K562 (cell line): ENCODE measurements at regions not wholly inside any gene's neighbourhood (a gene's known extent, or its start where the extent isn't known, plus 50 kb on each side); places are given as distances from the start of the nearest gene placed in this dataset.

ENCODE experiments used
- ATAC-seq: fragments of 200-7000 bp; cut with Tn5 transposase; 3 replicates; pipeline ENCODE4 v1.9.1; 2020; ENCODE audit warnings: moderate library complexity
- BruUV-seq: library from RNA; stranded (reverse); fragments of 400-500 nt; replicated peaks from 2 replicates; lab custom pipeline; 2021; lab: Mats Ljungman, UMichigan
- CTCF ChIA-PET: fragments of 300-600 bp; formaldehyde crosslinking; extraction: SDS; loops from one replicate; lab custom pipeline; 2021; ENCODE audit warnings: low intra/inter-chr PET ratio; lab: Yijun Ruan, JAX
- POLR2A ChIA-PET: fragments of 300-600, 350-650 bp; sonication (Branson Sonifier 250); formaldehyde crosslinking; extraction: SDS; loops from one replicate; lab custom pipeline; 2021; ENCODE audit warnings: antibody characterized with exemption, inconsistent platforms; lab: Yijun Ruan, JAX
- DNase-seq, 4 experiments: peaks; one replicate each; pipeline versions ENCODE4 v3.0.0 to v3.0.0-alpha.2; 2011 to 2018; ENCODE audit warnings: low spot score in 3 of 4, mixed read lengths in 3 of 4; ENCODE audit errors: extremely low read depth in 1 of 4
- FAIRE-seq: peaks from 2 replicates; lab custom pipeline; 2011; peaks lifted over from hg19 to GRCh38; lab: Jason Lieb, UNC
- H2AFZ ChIP-seq: 2 replicates; pipeline ENCODE4 v1.6.0; 2011; ENCODE audit warnings: low read depth, low read length, control low read depth, inconsistent platforms
- H3K27ac ChIP-seq: fragments of 200-600 bp; 3 replicates; pipeline ENCODE4 v1.8.0; 2011; ENCODE audit warnings: low read depth, mild to moderate bottlenecking, control low read depth, inconsistent platforms, low read length, moderate library complexity, mixed read lengths; ENCODE audit errors: extremely low read depth
- H3K27me3 ChIP-seq, 2 experiments: fragments of 300-600 bp in 1 of 2; 2 replicates in 1 of 2; 3 replicates in 1 of 2; pipeline versions ENCODE4 v1.6.0 to v1.8.0; 2011; ENCODE audit warnings: inconsistent platforms in 2 of 2, low read length in 2 of 2, mild to moderate bottlenecking in 1 of 2, mixed read lengths in 1 of 2, moderate library complexity in 1 of 2; ENCODE audit not compliant: control insufficient read depth in 2 of 2, insufficient read depth in 2 of 2
- H3K36me3 ChIP-seq: fragments of 300-600 bp; 3 replicates; pipeline ENCODE4 v1.8.0; 2011; ENCODE audit warnings: mild to moderate bottlenecking, low read length, inconsistent platforms; ENCODE audit not compliant: control insufficient read depth, insufficient read depth
- H3K4me1 ChIP-seq, 2 experiments: fragments of 200-600 bp in 1 of 2; replicated peaks in 1 of 2; 2 replicates in 1 of 2; 3 replicates in 1 of 2; pipeline versions ENCODE4 v1.5.1 to v1.8.0; 2011; ENCODE audit warnings: inconsistent platforms in 2 of 2, low read length in 2 of 2, mild to moderate bottlenecking in 1 of 2, mixed read lengths in 1 of 2, moderate library complexity in 1 of 2; ENCODE audit not compliant: control insufficient read depth in 2 of 2, insufficient read depth in 2 of 2
- H3K4me2 ChIP-seq: 2 replicates; pipeline ENCODE4 v1.6.1; 2011; ENCODE audit warnings: low read length, control low read depth, inconsistent platforms, mixed read lengths; ENCODE audit not compliant: insufficient read depth
- H3K4me3 ChIP-seq: fragments of 200-600 bp; sonication (generic), shearing (Covaris generic); 2 replicates; pipeline ENCODE4 v1.5.1; 2016; ENCODE audit warnings: control low read depth, inconsistent platforms
- H3K79me2 ChIP-seq: fragments of 200-600 bp; 3 replicates; pipeline ENCODE4 v1.8.0; 2011; ENCODE audit warnings: low read length, inconsistent platforms; ENCODE audit not compliant: control insufficient read depth, insufficient read depth
- H3K9ac ChIP-seq, 2 experiments: 2 replicates each; pipeline versions ENCODE4 v1.6.0 to v1.6.1; 2011; ENCODE audit warnings: low read depth in 2 of 2, low read length in 2 of 2, control low read depth in 1 of 2, inconsistent platforms in 1 of 2, mild to moderate bottlenecking in 1 of 2, mixed read lengths in 1 of 2; ENCODE audit not compliant: insufficient read depth in 1 of 2
- H3K9me1 ChIP-seq: one replicate; pipeline ENCODE4 v1.6.0; 2011; ENCODE audit warnings: inconsistent platforms, mild to moderate bottlenecking, low read length, moderate library complexity; ENCODE audit not compliant: control insufficient read depth, insufficient read depth
- H3K9me3 ChIP-seq: replicated peaks from 2 replicates; pipeline ENCODE4 v1.5.1; 2011; ENCODE audit warnings: low read depth, low read length, inconsistent platforms; ENCODE audit not compliant: control insufficient read depth, insufficient read depth
- H4K20me1 ChIP-seq: replicated peaks from 2 replicates; pipeline ENCODE4 v1.6.1; 2011; ENCODE audit warnings: low read length, inconsistent platforms, mixed read lengths; ENCODE audit not compliant: control insufficient read depth, insufficient read depth
- BMI1 ChIP-seq: fragments of 150-350 bp; IDR thresholded peaks from 2 replicates; pipeline ENCODE4 v1.6.1; 2014; ENCODE audit warnings: low read length
- CBX5 ChIP-seq: IDR thresholded peaks from 2 replicates; pipeline ENCODE4 v1.6.1; 2014; ENCODE audit warnings: low read depth, borderline replicate concordance
- CREB1 ChIP-seq, 2 experiments: sonication (generic) in 1 of 2; formaldehyde crosslinking in 1 of 2; IDR thresholded peaks; 2 replicates each; pipeline versions ENCODE4 v1.6.1 to v1.8.0; 2012 to 2022; ENCODE audit warnings: inconsistent platforms in 1 of 2, mild to moderate bottlenecking in 1 of 2, missing genetic modification reagents in 1 of 2, moderate library complexity in 1 of 2
- DPF2 ChIP-seq: fragments of 450-650 bp; IDR thresholded peaks from 2 replicates; pipeline ENCODE4 v1.6.1; 2016
- HNRNPK ChIP-seq: fragments of 200-400 bp; formaldehyde crosslinking; IDR thresholded peaks from one replicate; pipeline ENCODE4 v1.6.1; 2018; ENCODE audit warnings: mild to moderate bottlenecking, low read depth, low read length; ENCODE audit not compliant: poor library complexity, severe bottlenecking
- JUND ChIP-seq, 2 experiments: IDR thresholded peaks; 2 replicates in 1 of 2; 3 replicates in 1 of 2; pipeline ENCODE4 v1.6.1; 2011; ENCODE audit warnings: borderline replicate concordance in 2 of 2, low read depth in 2 of 2, low read length in 2 of 2, improper control_type of control experiment in 1 of 2, missing biosample characterization in 1 of 2, missing genetic modification characterization in 1 of 2, missing genetic modification reagents in 1 of 2
- KAT2B ChIP-seq: IDR thresholded peaks from one replicate; pipeline ENCODE4 v1.6.1; 2012; ENCODE audit warnings: low read depth, mild to moderate bottlenecking, control low read depth, inconsistent platforms, low read length, moderate library complexity
- LARP7 ChIP-seq: fragments of 450-650 bp; IDR thresholded peaks from 2 replicates; pipeline ENCODE4 v1.6.1; 2016
- POLR2G ChIP-seq: fragments of 200-400 bp; formaldehyde crosslinking; IDR thresholded peaks from 2 replicates; pipeline ENCODE4 v1.6.1; 2017; ENCODE audit warnings: low read depth, mild to moderate bottlenecking, antibody characterized with exemption, low read length, moderate library complexity
- POLR3A ChIP-seq: IDR thresholded peaks from 2 replicates; pipeline ENCODE4 v1.6.1; 2011; ENCODE audit warnings: borderline replicate concordance, mild to moderate bottlenecking, moderate library complexity; ENCODE audit not compliant: insufficient read length, insufficient read depth; ENCODE audit errors: extremely low read depth
- SMAD4 ChIP-seq: fragments of 250-450 bp; sonication (Bioruptor Pico); conservative IDR thresholded peaks from 2 replicates; pipeline ENCODE4 v1.8.0; 2021; ENCODE audit warnings: inconsistent platforms, mild to moderate bottlenecking, moderate library complexity
- TGIF2 ChIP-seq: sonication (generic); formaldehyde crosslinking; IDR thresholded peaks from 2 replicates; pipeline ENCODE4 v1.8.1; 2022; ENCODE audit warnings: mild to moderate bottlenecking, missing genetic modification reagents, moderate library complexity
- U2AF2 ChIP-seq: fragments of 200-400 bp; formaldehyde crosslinking; optimal IDR thresholded peaks from 2 replicates; pipeline ENCODE3; 2017; ENCODE audit warnings: low read depth, mild to moderate bottlenecking, low read length
- ZHX1 ChIP-seq: fragments of 150-350 bp; conservative IDR thresholded peaks from 2 replicates; pipeline ENCODE4 v1.6.1; 2014; ENCODE audit warnings: low read length
- WGBS: fragments of 100-300 bp; shearing (Covaris generic); methylation state at CpG from one replicate; pipeline ENCODE4 v1.1.6; 2016; ENCODE audit warnings: low coverage, mixed read lengths; ENCODE audit not compliant: insufficient coverage; ENCODE audit errors: missing lambda C conversion rate; 5-methylcytosine and 5-hydroxymethylcytosine counted together
- in situ Hi-C: fragments of 300-500 bp; cut with MboI; formaldehyde crosslinking; loops from 4 replicates; pipeline ENCODE4 v1.15.0; 2018; ENCODE audit warnings: inconsistent platforms, mixed read lengths
- intact Hi-C: fragments of 100-400 bp; cut with micrococcal nuclease; formaldehyde crosslinking; loops from 2 replicates; pipeline ENCODE4 v1.14.2; 2022

GRCh38 chr13:28590461-28590860, 68.5 kb upstream of the POMP start:
- Histone ChIP-seq H3K9me3 (no peaks in the 10 kb centered on the region), H3K27ac (no peak overlapping the region), H3K4me2 (peak overlapping the region; percentile 18; the same call in 1 of the 2 replicates), H2AFZ (peak overlapping the region; percentile 38; the same call in 1 of the 2 replicates), H3K4me3 (no peak overlapping the region), H3K79me2 (no peaks in the 10 kb centered on the region), H3K9me1 (no peaks in the 10 kb centered on the region), H3K4me1 (peaks cover 0 to 2% of the 10 kb centered on the region in 2 experiments; a peak in 1 of 5 replicates), H3K27me3 (no peaks in the 10 kb centered on the region), H3K9ac (no peak overlapping the region), H4K20me1 (no peaks in the 10 kb centered on the region), H3K36me3 (no peaks in the 10 kb centered on the region)
- WGBS = 25% methylated on average over 11 of the region's 12 CpGs
- DNase-seq (no peak), FAIRE-seq (no peak), ATAC-seq (no peak)
- no TSS peak for BruUV-seq
- ChIA-PET CTCF (no interaction called here), POLR2A (interaction anchor here (0.6 kb wide), 1 partner anchor 711 kb away, joined by 3 read pairs; no protein-coding TSS in a partner anchor)
- TF ChIP-seq HNRNPK = no peak
- no peak for TF ChIP-seq KAT2B
- intact Hi-C loops = no loop called here
- in situ Hi-C loops = no loop called here

DNA sequence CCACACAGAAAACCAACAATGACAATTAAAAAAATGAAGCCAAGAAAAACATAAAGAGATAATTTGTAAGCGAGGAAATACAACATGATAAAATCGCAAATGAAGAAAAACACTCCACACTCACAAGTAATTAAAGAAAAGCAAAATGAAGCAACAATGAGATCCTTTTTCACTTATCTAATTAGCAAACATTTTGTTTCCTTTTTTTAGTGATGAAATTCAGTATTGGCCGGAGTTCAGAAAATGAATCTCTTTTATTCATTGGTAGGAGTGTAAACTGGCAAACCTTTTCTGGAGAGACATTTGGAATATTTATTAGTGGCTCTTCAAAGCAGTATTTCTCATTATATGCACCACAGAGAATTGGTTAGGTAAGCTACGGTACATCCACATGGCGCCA, 70.6 kb upstream of the POMP start:
- ATAC-seq (no peak), DNase-seq (no peak), FAIRE-seq (no peak)
- 37% methylated on average over 4 of the region's 5 CpGs for WGBS
- CTCF ChIA-PET = no interaction called here
- no peak overlapping the region for H3K4me2 ChIP-seq
- no peaks in the 10 kb centered on the region for H3K9me3 ChIP-seq
- H3K4me3 ChIP-seq = no peak overlapping the region
- no TSS peak for BruUV-seq
- H2AFZ ChIP-seq = no peak overlapping the region
- no peaks in the 10 kb centered on the region for H3K9me1 ChIP-seq
- H4K20me1 ChIP-seq = no peaks in the 10 kb centered on the region
- H3K36me3 ChIP-seq = no peaks in the 10 kb centered on the region
- H3K27ac ChIP-seq = no peak overlapping the region
- no peaks in the 10 kb centered on the region for H3K27me3 ChIP-seq
- peaks cover 5 to 10% of the 10 kb centered on the region in 2 experiments; a peak in 3 of 5 replicates for H3K4me1 ChIP-seq
- no peak overlapping the region for H3K9ac ChIP-seq
- intact Hi-C loops (no loop called here), in situ Hi-C loops (no loop called here)
- no peaks in the 10 kb centered on the region for H3K79me2 ChIP-seq
- POLR2A ChIA-PET = no interaction called here
- TF ChIP-seq BMI1 (no peak), POLR2G (no peak), TGIF2 (CRISPR knock-in tag) (no peak), U2AF2 (no peak), SMAD4 (CRISPR knock-in tag) (no peak), ZHX1 (no peak), POLR3A (no peak), CBX5 (no peak), JUND (IDR thresholded peaks at IDR 0.05; ENCODE audit: borderline replicate concordance, low read depth, low read length) (no peak), JUND (tag; IDR thresholded peaks at IDR 0.05; ENCODE audit: borderline replicate concordance, low read depth, low read length) (no peak), LARP7 (no peak), CREB1 (IDR thresholded peaks at IDR 0.05) (no peak), CREB1 (CRISPR knock-in tag; IDR thresholded peaks at IDR 0.05) (no peak), DPF2 (no peak)
